ENCODE measurements at regions not wholly inside any gene's neighbourhood (a gene's known extent, or its start where the extent isn't known, plus 50 kb on each side); places are given as distances from the start of the nearest gene placed in this dataset.

GRCh38 chr5:36371366-36371765 lies 69.7 kb upstream of the RANBP3L start:
- CTCF ChIA-PET = no interaction called here
- FAIRE-seq (no peak), ATAC-seq (no peak), DNase-seq (ENCODE audit: low read depth in 1 of 2, low spot score in 1 of 2) (no peak)
- no peaks in the 10 kb centered on the region for H3K4me1 ChIP-seq
- H3K9me3 ChIP-seq = no peaks in the 10 kb centered on the region
- no peak overlapping the region for H3K4me2 ChIP-seq
- POLR2A ChIA-PET = no interaction called here
- no peak overlapping the region for H3K4me3 ChIP-seq
- no peak for TF ChIP-seq TFCP2L1 (CRISPR knock-in tag; IDR thresholded peaks at IDR 0.05)
- TF ChIP-seq, protein P1, sequence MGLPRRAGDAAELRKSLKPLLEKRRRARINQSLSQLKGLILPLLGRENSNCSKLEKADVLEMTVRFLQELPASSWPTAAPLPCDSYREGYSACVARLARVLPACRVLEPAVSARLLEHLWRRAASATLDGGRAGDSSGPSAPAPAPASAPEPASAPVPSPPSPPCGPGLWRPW (IDR thresholded peaks at IDR 0.05) = no peak
- no peak for TF ChIP-seq BHLHE40 (IDR thresholded peaks at IDR 0.05; ENCODE audit: low read depth, low read length)
- TF ChIP-seq FOXS1 (CRISPR knock-in tag; IDR thresholded peaks at IDR 0.05) = no peak
- no peak for TF ChIP-seq ZC3H11A (IDR thresholded peaks at IDR 0.05)
- TF ChIP-seq MAX (IDR thresholded peaks at IDR 0.05) = no peak
- TF ChIP-seq EP300 (IDR thresholded peaks at IDR 0.05) = no peak
- no peak for TF ChIP-seq HEYL (CRISPR knock-in tag; IDR thresholded peaks at IDR 0.05)
- TF ChIP-seq TP53 (CRISPR knock-in tag; IDR thresholded peaks at IDR 0.05) = no peak
- no peak for TF ChIP-seq SREBF2 (IDR thresholded peaks at IDR 0.05)
- no peak for TF ChIP-seq MAZ (IDR thresholded peaks at IDR 0.05; ENCODE audit: borderline replicate concordance, low read depth, low read length)
- TF ChIP-seq, protein P2, sequence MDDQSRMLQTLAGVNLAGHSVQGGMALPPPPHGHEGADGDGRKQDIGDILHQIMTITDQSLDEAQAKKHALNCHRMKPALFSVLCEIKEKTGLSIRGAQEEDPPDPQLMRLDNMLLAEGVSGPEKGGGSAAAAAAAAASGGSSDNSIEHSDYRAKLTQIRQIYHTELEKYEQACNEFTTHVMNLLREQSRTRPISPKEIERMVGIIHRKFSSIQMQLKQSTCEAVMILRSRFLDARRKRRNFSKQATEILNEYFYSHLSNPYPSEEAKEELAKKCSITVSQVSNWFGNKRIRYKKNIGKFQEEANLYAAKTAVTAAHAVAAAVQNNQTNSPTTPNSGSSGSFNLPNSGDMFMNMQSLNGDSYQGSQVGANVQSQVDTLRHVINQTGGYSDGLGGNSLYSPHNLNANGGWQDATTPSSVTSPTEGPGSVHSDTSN (IDR thresholded peaks at IDR 0.05) = no peak
- no peak for TF ChIP-seq CBX8 (IDR thresholded peaks at IDR 0.05)
- no peak for TF ChIP-seq CHD2 (IDR thresholded peaks at IDR 0.05; ENCODE audit: low read length, partially characterized antibody)
- TF ChIP-seq NFE2L2 (conservative IDR thresholded peaks at IDR 0.05; ENCODE audit: low read length) = no peak
- no peak for TF ChIP-seq JUNB (IDR thresholded peaks at IDR 0.05)
- TF ChIP-seq, protein P3, sequence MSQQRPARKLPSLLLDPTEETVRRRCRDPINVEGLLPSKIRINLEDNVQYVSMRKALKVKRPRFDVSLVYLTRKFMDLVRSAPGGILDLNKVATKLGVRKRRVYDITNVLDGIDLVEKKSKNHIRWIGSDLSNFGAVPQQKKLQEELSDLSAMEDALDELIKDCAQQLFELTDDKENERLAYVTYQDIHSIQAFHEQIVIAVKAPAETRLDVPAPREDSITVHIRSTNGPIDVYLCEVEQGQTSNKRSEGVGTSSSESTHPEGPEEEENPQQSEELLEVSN (IDR thresholded peaks at IDR 0.05; ENCODE audit: borderline replicate concordance, low read depth) = no peak
- 40% methylated on average over 6 of the region's 6 CpGs for WGBS (ENCODE audit: missing lambda C conversion rate)
- no peak overlapping the region for H3K27ac ChIP-seq

DNA sequence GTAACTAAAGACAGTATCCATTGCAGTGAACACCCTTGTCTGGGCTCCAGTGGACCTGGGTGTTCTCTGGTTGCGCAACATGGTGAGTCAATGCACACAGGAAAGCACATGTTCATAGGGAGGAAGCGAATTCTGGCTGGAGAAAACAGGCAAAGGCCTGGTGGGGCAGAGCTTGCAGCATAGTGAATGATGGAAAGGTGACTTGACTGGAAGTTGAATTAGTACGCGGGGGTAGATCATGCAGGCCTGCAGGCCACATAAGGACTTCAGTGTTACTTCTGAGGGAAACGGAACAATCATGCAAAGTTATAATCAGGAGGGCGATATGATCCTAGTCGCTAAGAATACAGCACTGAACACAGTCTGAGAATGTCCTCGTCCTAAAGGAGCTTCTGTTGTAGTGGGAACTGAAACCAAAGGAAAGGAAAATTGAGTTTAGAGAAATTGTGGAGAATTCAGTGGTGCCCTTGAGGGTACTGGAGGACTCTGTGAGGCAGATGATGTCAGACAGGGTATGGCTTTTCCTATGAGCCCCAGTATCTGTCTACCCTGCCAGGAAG lies 71.9 kb upstream of the RANBP3L start:
- POLR2A ChIA-PET = no interaction called here
- H3K4me3 ChIP-seq = no peak overlapping the region
- no peaks in the 10 kb centered on the region for H3K4me1 ChIP-seq
- peak; percentile 39 to 57; a peak in 3 of 6 replicates for ATAC-seq
- FAIRE-seq = no peak
- H3K9me3 ChIP-seq = no peaks in the 10 kb centered on the region
- DNase-seq (ENCODE audit: low read depth in 1 of 2, low spot score in 1 of 2) = peak in 1 of 2 experiments; percentile 42
- CTCF ChIA-PET = no interaction called here
- H3K27ac ChIP-seq = no peak overlapping the region
- peak; percentile 79 to 94; a peak in 3 of 4 replicates for TF ChIP-seq CEBPB (IDR thresholded peaks at IDR 0.05)
- TF ChIP-seq FOSL2 (IDR thresholded peaks at IDR 0.05) = no peak
- TF ChIP-seq FOSL2 (CRISPR knock-in tag; IDR thresholded peaks at IDR 0.05) = peak; percentile 45; the same call in 1 of the 2 replicates
- 0 out of 2 replicates have a peak, but pooled peaks have one; percentile 36 for TF ChIP-seq MAX (IDR thresholded peaks at IDR 0.05)
- no peak for TF ChIP-seq RCOR1 (IDR thresholded peaks at IDR 0.05; ENCODE audit: low read depth, low read length)
- WGBS (ENCODE audit: missing lambda C conversion rate) = 69% methylated on average over 8 of the region's 8 CpGs
- H3K4me2 ChIP-seq = no peak overlapping the region

- FAIRE-seq (no peak), ATAC-seq (no peak), DNase-seq (ENCODE audit: low read depth in 1 of 2, low spot score in 1 of 2) (no peak)
- H3K4me3 ChIP-seq = no peak overlapping the region
- CTCF ChIA-PET = no interaction called here
- H3K27ac ChIP-seq = no peak overlapping the region
- no peak overlapping the region for H3K4me2 ChIP-seq
- no peaks in the 10 kb centered on the region for H3K4me1 ChIP-seq
- 59% methylated on average over 3 of the region's 3 CpGs for WGBS (ENCODE audit: missing lambda C conversion rate)
- no peaks in the 10 kb centered on the region for H3K9me3 ChIP-seq
- TF ChIP-seq HOXA7 (CRISPR knock-in tag; IDR thresholded peaks at IDR 0.05) (no peak), FOSB (CRISPR knock-in tag; IDR thresholded peaks at IDR 0.05) (no peak), EHMT2 (IDR thresholded peaks at IDR 0.05; ENCODE audit: low read depth) (no peak), NFE2L2 (conservative IDR thresholded peaks at IDR 0.05; ENCODE audit: low read length) (no peak), RCOR1 (IDR thresholded peaks at IDR 0.05; ENCODE audit: low read depth, low read length) (no peak), ZC3H11A (IDR thresholded peaks at IDR 0.05) (no peak), BHLHE40 (IDR thresholded peaks at IDR 0.05; ENCODE audit: low read depth, low read length) (no peak), RFX5 (IDR thresholded peaks at IDR 0.05) (no peak), JUNB (IDR thresholded peaks at IDR 0.05) (no peak), POLR2A (IDR thresholded peaks at IDR 0.05; ENCODE audit: low read length) (no peak)
- TF ChIP-seq, protein P4, sequence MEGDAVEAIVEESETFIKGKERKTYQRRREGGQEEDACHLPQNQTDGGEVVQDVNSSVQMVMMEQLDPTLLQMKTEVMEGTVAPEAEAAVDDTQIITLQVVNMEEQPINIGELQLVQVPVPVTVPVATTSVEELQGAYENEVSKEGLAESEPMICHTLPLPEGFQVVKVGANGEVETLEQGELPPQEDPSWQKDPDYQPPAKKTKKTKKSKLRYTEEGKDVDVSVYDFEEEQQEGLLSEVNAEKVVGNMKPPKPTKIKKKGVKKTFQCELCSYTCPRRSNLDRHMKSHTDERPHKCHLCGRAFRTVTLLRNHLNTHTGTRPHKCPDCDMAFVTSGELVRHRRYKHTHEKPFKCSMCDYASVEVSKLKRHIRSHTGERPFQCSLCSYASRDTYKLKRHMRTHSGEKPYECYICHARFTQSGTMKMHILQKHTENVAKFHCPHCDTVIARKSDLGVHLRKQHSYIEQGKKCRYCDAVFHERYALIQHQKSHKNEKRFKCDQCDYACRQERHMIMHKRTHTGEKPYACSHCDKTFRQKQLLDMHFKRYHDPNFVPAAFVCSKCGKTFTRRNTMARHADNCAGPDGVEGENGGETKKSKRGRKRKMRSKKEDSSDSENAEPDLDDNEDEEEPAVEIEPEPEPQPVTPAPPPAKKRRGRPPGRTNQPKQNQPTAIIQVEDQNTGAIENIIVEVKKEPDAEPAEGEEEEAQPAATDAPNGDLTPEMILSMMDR (IDR thresholded peaks at IDR 0.05) = no peak
- TF ChIP-seq, protein P5, sequence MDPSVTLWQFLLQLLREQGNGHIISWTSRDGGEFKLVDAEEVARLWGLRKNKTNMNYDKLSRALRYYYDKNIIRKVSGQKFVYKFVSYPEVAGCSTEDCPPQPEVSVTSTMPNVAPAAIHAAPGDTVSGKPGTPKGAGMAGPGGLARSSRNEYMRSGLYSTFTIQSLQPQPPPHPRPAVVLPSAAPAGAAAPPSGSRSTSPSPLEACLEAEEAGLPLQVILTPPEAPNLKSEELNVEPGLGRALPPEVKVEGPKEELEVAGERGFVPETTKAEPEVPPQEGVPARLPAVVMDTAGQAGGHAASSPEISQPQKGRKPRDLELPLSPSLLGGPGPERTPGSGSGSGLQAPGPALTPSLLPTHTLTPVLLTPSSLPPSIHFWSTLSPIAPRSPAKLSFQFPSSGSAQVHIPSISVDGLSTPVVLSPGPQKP (IDR thresholded peaks at IDR 0.05; ENCODE audit: low read depth, low read length) = no peak
- POLR2A ChIA-PET = no interaction called here
Observed at GRCh38 chr5:36374266-36374862, 72.7 kb upstream of the RANBP3L start.
